ENCODE measurements at regions not wholly inside any gene's neighbourhood (a gene's known extent, or its start where the extent isn't known, plus 50 kb on each side); places are given as distances from the start of the nearest gene placed in this dataset.

GRCh38 chr15:81987628-81988027, 58.2 kb downstream of the MEX3B start:
- no peak for DNase-seq (ENCODE audit: low spot score)

- no peak for DNase-seq (ENCODE audit: low spot score)
These were observed 62.3 kb downstream of the MEX3B start for GRCh38 chr15:81983497-81983896.

GRCh38 chr15:81982808-81983207, 63.0 kb downstream of the MEX3B start:
- DNase-seq (ENCODE audit: low spot score), result no peak

GRCh38 chr15:81981908-81982307, 63.9 kb downstream of the MEX3B start:
- DNase-seq (ENCODE audit: low spot score), result no peak

GRCh38 chr15:81977464-81977863, 68.4 kb downstream of the MEX3B start:
- DNase-seq (ENCODE audit: low spot score), result no peak

GRCh38 chr15:81968691-81969090, 77.1 kb downstream of the MEX3B start:
- no peak for DNase-seq (ENCODE audit: low spot score)

- no peak for DNase-seq (ENCODE audit: low spot score)
These were observed 79.2 kb downstream of the MEX3B start for GRCh38 chr15:81966631-81967030.

GRCh38 chr15:81962482-81962881, 83.3 kb downstream of the MEX3B start:
- DNase-seq (ENCODE audit: low spot score), result no peak

GRCh38 chr15:81959196-81959595, 86.6 kb downstream of the MEX3B start:
- DNase-seq (ENCODE audit: low spot score), result no peak

- no peak for DNase-seq (ENCODE audit: low spot score)
These were observed 88.1 kb downstream of the MEX3B start for GRCh38 chr15:81957698-81958097.

GRCh38 chr15:81955382-81956062, 90.3 kb downstream of the MEX3B start:
- DNase-seq (ENCODE audit: low spot score), result no peak

GRCh38 chr15:81954158-81954783, 91.5 kb downstream of the MEX3B start:
- DNase-seq (ENCODE audit: low spot score), result no peak

GRCh38 chr15:81950841-81951414, 94.9 kb downstream of the MEX3B start:
- DNase-seq (ENCODE audit: low spot score), result no peak

- DNase-seq (ENCODE audit: low spot score), result no peak
These were observed 97.1 kb downstream of the MEX3B start for GRCh38 chr15:81948751-81949150.

GRCh38 chr15:81948222-81948621, 97.6 kb downstream of the MEX3B start:
- no peak for DNase-seq (ENCODE audit: low spot score)

- no peak for DNase-seq (ENCODE audit: low spot score)
These were observed 98.3 kb downstream of the MEX3B start for GRCh38 chr15:81947548-81947947.

- DNase-seq (ENCODE audit: low spot score), result no peak
These were observed 100.7 kb downstream of the MEX3B start for GRCh38 chr15:81945014-81945615.

GRCh38 chr15:81942655-81943195, 103.1 kb downstream of the MEX3B start:
- DNase-seq (ENCODE audit: low spot score), result no peak

GRCh38 chr15:81942157-81942556, 103.7 kb downstream of the MEX3B start:
- no peak for DNase-seq (ENCODE audit: low spot score)

GRCh38 chr15:81941479-81941878, 104.3 kb downstream of the MEX3B start:
- DNase-seq (ENCODE audit: low spot score), result no peak

GRCh38 chr15:81940467-81941451, 105.1 kb downstream of the MEX3B start:
- no peak for DNase-seq (ENCODE audit: low spot score)

Measured in HuH-7 (cell line).